Neural cell (in vitro differentiated cells): ENCODE measurements at regions not wholly inside any gene's neighbourhood (a gene's known extent, or its start where the extent isn't known, plus 50 kb on each side); places are given as distances from the start of the nearest gene placed in this dataset.

ENCODE experiments used
- CTCF ChIP-seq: fragments of 450-650 bp; IDR thresholded peaks from 2 replicates; pipeline ENCODE4 v1.5.1; 2014; ENCODE audit warnings: antibody characterized with exemption, mild to moderate bottlenecking, moderate library complexity; ENCODE audit not compliant: poor library complexity, severe bottlenecking
- TAF1 ChIP-seq: IDR thresholded peaks from 2 replicates; pipeline ENCODE4 v1.6.1; 2012; ENCODE audit warnings: low read depth

GRCh38 chr5:61878471-61878870 is 427.5 kb upstream of the KIF2A start:
- TF ChIP-seq CTCF (no peak), TAF1 (no peak)
